Activated CD8-positive, alpha-beta T cell treated with anti-CD3 and anti-CD28 coated beads, Interleukin-2, amount 10 ng/mL, durations not matched to agents 7 days and 5 days (primary cell): ENCODE measurements at regions not wholly inside any gene's neighbourhood (a gene's known extent, or its start where the extent isn't known, plus 50 kb on each side); places are given as distances from the start of the nearest gene placed in this dataset.
"Not testable (repeated sequence)": the region's sequence is repeated elsewhere in the genome, so short reads cannot be mapped to it uniquely, and the experiment has no call there.

Experiments
- ATAC-seq: fragments of 150-1000 bp; cut with Tn5 transposase; one replicate; pipeline ENCODE4 v1.10.0; 2021; ENCODE audit warnings: moderate library complexity
- CTCF ChIA-PET: fragments of 350-600 bp; sonication (Branson Sonifier 250); formaldehyde crosslinking; loops from one replicate; lab custom pipeline; 2021; ENCODE audit warnings: antibody characterized with exemption; lab: Charles Lee
- POLR2A ChIA-PET: fragments of 350-600 bp; sonication (Branson Sonifier 250); formaldehyde crosslinking; loops from one replicate; lab custom pipeline; 2021; ENCODE audit warnings: antibody characterized with exemption; lab: Charles Lee
- DNase-seq: peaks from one replicate; pipeline ENCODE4 v3.0.0-alpha.2; 2020
- H3K27ac Mint-ChIP-seq: one replicate; pipeline ENCODE4 v1.8.0; 2021; ENCODE audit warnings: mild to moderate bottlenecking, mixed read lengths
- H3K27me3 Mint-ChIP-seq: one replicate; pipeline ENCODE4 v1.8.0; 2021; ENCODE audit warnings: low read depth, mixed read lengths
- H3K36me3 Mint-ChIP-seq: one replicate; pipeline ENCODE4 v1.8.0; 2021; ENCODE audit warnings: low read depth, mixed read lengths
- H3K4me1 Mint-ChIP-seq: one replicate; pipeline ENCODE4 v1.8.0; 2021; ENCODE audit warnings: low read depth, mixed read lengths
- H3K4me3 Mint-ChIP-seq: one replicate; pipeline ENCODE4 v1.8.0; 2021; ENCODE audit warnings: mild to moderate bottlenecking, mixed read lengths
- H3K9me3 Mint-ChIP-seq: one replicate; pipeline ENCODE4 v1.8.0; 2022; ENCODE audit warnings: mixed read lengths; ENCODE audit not compliant: insufficient read depth

DNA sequence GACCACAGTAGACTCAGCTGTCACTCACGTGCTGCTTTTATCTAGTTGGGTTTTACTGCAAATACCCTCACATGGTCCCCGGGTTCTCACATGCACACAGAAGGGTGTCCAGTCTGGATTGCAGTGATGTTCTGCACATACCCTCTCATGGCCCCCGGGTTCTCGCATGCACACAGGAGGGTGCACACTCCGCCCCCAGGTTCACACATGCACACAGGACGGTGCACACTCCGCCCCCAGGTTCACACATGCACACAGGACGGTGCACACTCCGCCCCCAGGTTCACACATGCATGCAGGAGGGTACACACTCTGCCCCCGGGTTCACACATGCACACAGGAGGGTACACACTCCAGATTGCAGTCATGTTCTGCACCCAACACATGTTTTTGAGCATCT is 224.3 kb downstream of the ERMARD start:
- no peak for ATAC-seq
- Mint-ChIP-seq H3K27me3 (peaks cover 1% of the 10 kb centered on the region), H3K36me3 (no peaks in the 10 kb centered on the region), H3K4me3 (no peak overlapping the region), H3K27ac (no peak overlapping the region), H3K9me3 (no peaks in the 10 kb centered on the region), H3K4me1 (no peaks in the 10 kb centered on the region)
- ChIA-PET POLR2A (no interaction called here), CTCF (no interaction called here)
- no peak for DNase-seq

DNA sequence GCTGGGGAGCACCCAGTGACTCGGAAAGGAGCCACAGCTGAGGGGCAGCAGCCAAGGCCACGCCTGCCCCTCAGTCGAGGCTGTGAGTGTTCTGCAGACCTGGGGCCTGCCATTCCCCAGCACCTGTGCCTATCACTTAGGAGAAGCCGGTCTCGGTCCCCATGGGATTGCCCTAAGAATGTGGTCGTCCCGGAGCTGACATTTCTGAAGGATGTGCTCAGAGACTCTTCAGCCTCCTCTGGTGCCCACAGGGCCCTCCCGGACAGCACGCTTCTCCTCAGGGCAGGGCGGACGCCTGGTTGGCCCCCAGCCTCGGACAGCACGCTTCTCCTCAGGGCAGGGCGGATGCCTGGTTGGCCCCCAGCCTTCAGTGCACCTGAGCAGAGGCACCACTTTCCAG is 223.9 kb downstream of the ERMARD start:
- POLR2A ChIA-PET = no interaction called here
- H3K36me3 Mint-ChIP-seq = no peaks in the 10 kb centered on the region
- peaks cover 1% of the 10 kb centered on the region for H3K27me3 Mint-ChIP-seq
- CTCF ChIA-PET = no interaction called here
- no peak overlapping the region for H3K4me3 Mint-ChIP-seq
- DNase-seq = no peak
- H3K27ac Mint-ChIP-seq = no peak overlapping the region
- ATAC-seq = no peak
- no peaks in the 10 kb centered on the region for H3K4me1 Mint-ChIP-seq
- H3K9me3 Mint-ChIP-seq = no peaks in the 10 kb centered on the region

DNA sequence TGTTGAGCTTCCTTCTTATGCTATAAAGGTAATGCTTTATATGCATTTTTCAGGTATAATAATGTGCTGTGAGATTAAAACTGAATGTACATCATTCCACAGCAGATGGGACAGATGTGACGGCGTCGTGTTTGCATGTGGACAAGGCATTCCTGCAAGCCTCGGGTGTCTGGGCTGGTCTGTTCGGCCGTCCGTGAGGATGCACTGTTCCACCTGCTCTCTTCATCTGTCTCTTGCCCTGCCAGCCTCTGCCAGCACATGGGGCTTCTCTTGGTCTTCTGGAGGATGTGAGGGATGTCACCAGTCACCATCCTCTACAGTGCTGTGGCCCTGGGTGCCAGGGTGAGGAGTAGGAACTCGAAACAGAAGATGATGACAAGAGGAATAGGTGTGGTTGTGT is 223.2 kb downstream of the ERMARD start:
- DNase-seq = no peak
- no peaks in the 10 kb centered on the region for H3K36me3 Mint-ChIP-seq
- H3K27ac Mint-ChIP-seq = no peak overlapping the region
- no peak overlapping the region for H3K4me3 Mint-ChIP-seq
- no peaks in the 10 kb centered on the region for H3K4me1 Mint-ChIP-seq
- CTCF ChIA-PET = no interaction called here
- POLR2A ChIA-PET = no interaction called here
- no peaks in the 10 kb centered on the region for H3K9me3 Mint-ChIP-seq
- peaks cover 1% of the 10 kb centered on the region for H3K27me3 Mint-ChIP-seq
- ATAC-seq = no peak

DNA sequence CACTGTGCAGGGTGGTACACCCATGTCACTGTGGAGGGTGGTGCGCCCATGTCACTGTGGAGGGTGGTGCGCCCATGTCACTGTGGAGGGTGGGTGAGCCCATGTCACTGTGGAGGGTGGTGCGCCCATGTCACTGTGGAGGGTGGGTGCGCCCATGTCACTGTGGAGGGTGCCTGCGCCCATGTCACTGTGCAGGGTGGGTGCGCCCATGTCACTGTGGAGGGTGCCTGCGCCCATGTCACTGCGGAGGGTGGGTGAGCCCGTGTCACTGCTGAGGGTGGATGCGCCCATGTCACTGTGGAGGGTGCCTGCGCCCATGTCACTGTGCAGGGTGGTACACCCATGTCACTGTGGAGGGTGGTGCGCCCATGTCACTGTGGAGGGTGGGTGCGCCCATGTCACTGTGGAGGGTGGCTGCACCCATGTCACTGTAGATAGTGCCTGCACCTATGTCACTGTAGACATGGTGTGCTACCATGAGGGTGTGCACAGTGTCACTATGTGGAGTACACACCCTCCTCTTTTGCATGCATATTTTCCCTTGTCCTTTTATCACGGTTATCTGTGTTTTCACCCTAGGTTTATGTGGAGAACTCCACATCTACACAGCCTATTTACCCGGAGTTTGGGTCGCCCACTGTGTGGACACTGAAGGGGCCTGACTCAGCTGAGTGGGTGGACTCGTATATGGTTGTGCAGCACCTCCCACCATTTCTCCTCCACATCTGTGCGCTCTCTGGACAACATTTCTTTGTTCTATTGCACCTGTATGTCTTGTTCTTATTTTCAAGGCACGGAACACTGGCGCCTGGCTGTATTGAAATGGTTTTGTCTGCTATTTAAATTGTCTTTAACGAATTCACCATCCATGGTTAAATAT is 222.4 kb downstream of the ERMARD start:
- H3K4me3 Mint-ChIP-seq, DNase-seq, POLR2A ChIA-PET, H3K9me3 Mint-ChIP-seq, H3K27me3 Mint-ChIP-seq, ATAC-seq, H3K27ac Mint-ChIP-seq, CTCF ChIA-PET, H3K36me3 Mint-ChIP-seq, H3K4me1 Mint-ChIP-seq: not testable (repeated sequence)

- ATAC-seq (no peak), DNase-seq (no peak)
- Mint-ChIP-seq H3K27ac (no peak overlapping the region), H3K27me3 (peaks cover 4% of the 10 kb centered on the region), H3K36me3 (no peaks in the 10 kb centered on the region), H3K9me3 (no peaks in the 10 kb centered on the region), H3K4me3 (no peak overlapping the region), H3K4me1 (no peaks in the 10 kb centered on the region)
- POLR2A ChIA-PET = no interaction called here
- CTCF ChIA-PET = no interaction called here
These were observed 221.3 kb downstream of the ERMARD start for GRCh38 chr6:169972736-169973135.

DNA sequence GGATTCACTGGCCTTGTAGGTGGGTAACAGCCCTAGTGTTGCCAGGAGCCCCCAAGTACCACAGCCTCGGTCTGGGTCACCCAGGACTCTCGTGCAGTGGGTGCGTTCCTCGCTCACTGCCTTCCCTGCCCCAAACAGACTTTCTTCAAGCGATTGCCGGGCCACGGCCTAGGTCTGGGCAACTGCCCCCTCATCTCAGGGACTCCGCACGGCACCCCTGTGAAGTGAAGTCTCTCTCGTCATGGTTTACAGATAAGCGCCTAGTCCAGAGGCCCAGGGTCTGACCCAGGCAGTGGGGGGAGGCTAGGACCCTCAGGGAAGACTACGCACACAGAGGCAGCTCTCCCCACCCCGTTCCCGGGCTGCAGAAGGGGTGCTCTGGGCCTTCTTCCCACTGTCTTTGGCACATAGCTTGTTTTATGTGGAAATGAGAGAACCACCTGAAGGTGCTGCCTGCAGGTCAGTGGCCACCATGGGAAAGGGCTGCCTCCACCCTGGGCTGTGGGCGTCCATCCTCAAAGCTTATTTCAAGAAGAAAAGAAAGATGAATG is 220.8 kb downstream of the ERMARD start:
- H3K9me3 Mint-ChIP-seq = no peaks in the 10 kb centered on the region
- no peaks in the 10 kb centered on the region for H3K36me3 Mint-ChIP-seq
- CTCF ChIA-PET = no interaction called here
- ATAC-seq (no peak), DNase-seq (no peak)
- no peak overlapping the region for H3K4me3 Mint-ChIP-seq
- H3K4me1 Mint-ChIP-seq = no peaks in the 10 kb centered on the region
- POLR2A ChIA-PET = no interaction called here
- peaks cover 4% of the 10 kb centered on the region for H3K27me3 Mint-ChIP-seq
- no peak overlapping the region for H3K27ac Mint-ChIP-seq

DNA sequence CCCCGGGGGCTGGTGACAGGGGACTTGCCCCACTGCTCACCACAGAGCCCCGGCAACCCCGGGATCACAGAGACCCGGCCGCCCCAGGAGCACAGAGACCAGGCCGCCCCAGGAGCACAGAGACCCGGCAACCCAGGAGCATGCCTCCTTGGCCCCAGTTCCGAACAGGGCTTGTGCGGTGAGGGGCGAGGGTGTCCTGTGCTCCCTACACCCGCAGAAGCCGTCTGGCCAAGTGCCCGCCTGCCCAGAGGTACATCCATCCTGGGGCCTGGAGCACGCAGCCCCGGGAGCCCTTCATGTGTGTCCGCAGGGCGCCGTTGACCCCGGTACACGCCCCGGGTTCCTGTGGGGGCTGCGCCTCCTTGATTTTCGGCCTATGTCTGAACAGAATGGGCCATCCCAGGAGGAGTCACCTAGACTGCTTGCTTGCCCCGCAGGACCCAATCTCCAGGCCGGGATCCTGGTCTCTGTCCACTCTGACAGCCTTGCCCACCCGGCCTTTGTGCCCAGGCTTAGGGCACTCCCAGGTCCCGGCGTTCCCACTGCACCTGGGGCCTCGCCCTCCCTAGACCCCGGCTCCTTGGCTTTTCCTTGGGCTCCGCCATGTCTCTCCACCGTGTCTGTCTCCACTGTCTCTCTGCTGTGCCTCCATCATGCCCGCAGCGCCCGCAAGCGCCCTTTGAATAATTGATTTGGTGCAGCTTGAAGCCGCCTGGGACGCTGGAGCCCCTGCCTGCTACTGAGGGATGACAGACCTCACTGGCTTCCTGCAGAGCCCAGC is 219.8 kb downstream of the ERMARD start:
- Mint-ChIP-seq H3K4me3 (no peak overlapping the region), H3K27me3 (peaks cover 3% of the 10 kb centered on the region), H3K9me3 (no peaks in the 10 kb centered on the region), H3K4me1 (no peaks in the 10 kb centered on the region), H3K36me3 (no peaks in the 10 kb centered on the region), H3K27ac (no peak overlapping the region)
- DNase-seq = no peak
- ATAC-seq = no peak
- ChIA-PET POLR2A (no interaction called here), CTCF (no interaction called here)

- H3K36me3 Mint-ChIP-seq = no peaks in the 10 kb centered on the region
- no peak overlapping the region for H3K4me3 Mint-ChIP-seq
- ATAC-seq (no peak), DNase-seq (no peak)
- H3K27ac Mint-ChIP-seq = no peak overlapping the region
- no peaks in the 10 kb centered on the region for H3K4me1 Mint-ChIP-seq
- ChIA-PET CTCF (no interaction called here), POLR2A (no interaction called here)
- peaks cover 3% of the 10 kb centered on the region for H3K27me3 Mint-ChIP-seq
- H3K9me3 Mint-ChIP-seq = no peaks in the 10 kb centered on the region
These were observed 219.0 kb downstream of the ERMARD start for GRCh38 chr6:169970306-169970988.

DNA sequence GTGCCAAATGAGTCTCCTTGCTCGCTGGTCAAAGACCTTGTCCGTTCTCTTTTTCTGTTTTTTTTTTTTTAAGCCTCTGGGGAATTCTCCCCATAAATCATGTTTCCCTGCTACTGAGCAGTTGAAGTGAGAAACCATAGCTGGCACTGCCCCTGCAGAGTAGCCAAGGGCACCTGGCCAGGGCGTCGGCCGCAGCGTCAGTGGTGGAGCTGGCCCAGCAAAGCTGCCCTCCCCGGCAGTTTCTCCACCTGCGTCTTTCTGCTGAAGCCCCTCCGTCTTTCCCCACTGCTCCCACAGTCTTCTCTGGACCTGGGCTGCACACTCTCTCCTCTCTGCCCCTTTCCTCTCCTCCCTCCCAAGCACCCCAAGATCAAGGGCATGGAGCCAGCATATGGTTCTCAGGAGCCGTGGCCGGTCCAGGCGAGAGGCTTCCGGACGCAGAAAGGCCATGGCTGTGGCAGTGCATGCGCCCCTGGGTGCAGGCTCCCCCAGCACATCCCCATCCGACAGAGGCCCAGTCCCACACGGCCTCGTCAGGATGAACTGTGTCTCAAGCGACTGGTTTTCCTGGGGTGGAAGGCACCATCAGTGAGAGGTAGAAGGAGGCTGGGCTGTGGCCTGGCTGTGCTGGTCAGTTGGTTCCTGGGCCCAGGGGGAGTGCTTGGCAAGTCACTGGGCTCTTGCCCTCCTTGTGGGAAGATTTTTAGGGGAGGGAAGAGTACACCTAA is 218.1 kb downstream of the ERMARD start:
- H3K4me3 Mint-ChIP-seq = no peak overlapping the region
- ATAC-seq = no peak
- no peaks in the 10 kb centered on the region for H3K36me3 Mint-ChIP-seq
- H3K27ac Mint-ChIP-seq = no peak overlapping the region
- CTCF ChIA-PET = no interaction called here
- no peaks in the 10 kb centered on the region for H3K9me3 Mint-ChIP-seq
- no peaks in the 10 kb centered on the region for H3K4me1 Mint-ChIP-seq
- DNase-seq = no peak
- peaks cover 3% of the 10 kb centered on the region for H3K27me3 Mint-ChIP-seq
- POLR2A ChIA-PET = no interaction called here

DNA sequence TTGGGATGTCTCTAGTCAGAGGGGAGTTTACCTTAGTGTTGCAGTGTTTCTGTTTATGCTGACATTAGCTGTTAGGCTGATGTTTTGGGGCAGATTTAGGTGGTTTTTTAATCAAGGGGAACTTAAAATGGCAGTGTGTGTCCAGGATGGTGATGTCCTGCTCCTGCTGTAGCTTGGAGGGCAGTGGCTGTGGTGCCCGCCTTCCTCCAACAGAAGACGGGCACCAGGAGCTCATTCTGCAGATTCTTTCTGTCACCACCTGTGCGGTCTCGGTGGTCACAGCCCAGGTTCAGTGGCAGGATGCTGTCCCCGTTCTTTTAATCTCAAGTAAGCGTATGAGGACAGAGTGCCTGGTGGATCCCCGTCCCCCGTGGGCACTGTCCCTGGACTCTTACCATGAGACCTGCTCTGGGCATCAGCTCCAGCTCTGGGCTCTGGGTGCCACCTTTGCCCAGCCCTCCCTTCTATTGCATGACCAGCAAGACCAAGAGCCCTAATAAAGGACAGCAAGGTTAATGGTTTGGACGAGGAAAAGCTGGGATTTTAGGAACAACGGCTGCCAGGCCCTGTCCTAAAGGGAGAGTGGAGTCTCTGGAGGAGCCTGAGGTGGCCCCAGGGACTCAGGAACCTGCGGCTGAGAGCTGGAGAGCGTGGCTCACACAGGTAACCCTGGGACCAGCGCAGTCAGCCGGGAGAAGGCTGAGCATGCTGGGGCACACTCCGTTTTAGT is 217.3 kb downstream of the ERMARD start:
- Mint-ChIP-seq H3K36me3 (no peaks in the 10 kb centered on the region), H3K9me3 (no peaks in the 10 kb centered on the region), H3K27me3 (peaks cover 3% of the 10 kb centered on the region), H3K27ac (no peak overlapping the region), H3K4me3 (no peak overlapping the region), H3K4me1 (no peaks in the 10 kb centered on the region)
- ATAC-seq = no peak
- ChIA-PET POLR2A (interaction anchor here (1.1 kb wide), 1 partner anchor 13 kb away, joined by 3 read pairs; no protein-coding TSS in a partner anchor), CTCF (interaction anchor here (1.2 kb wide), 1 partner anchor 137 kb away, joined by 4 read pairs; no protein-coding TSS in a partner anchor)
- DNase-seq = no peak

DNA sequence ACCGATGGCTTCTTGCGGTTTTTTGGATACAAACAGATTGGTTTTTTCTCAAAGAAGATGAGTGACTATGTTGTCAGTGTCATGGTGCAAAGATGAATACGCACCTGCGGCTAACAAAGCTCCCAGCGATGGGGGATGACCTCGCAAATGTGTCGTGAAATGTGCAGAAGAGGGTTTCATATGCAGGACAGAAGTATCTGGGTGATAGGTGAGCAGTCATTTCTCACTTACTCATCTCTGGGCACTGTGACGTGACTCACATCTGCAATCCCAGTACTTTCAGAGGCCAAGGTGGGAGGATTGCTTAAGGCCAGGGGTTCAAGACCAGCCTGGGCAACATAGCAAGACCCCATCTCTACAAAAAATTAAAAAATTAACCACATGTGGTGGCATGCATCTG is 216.3 kb downstream of the ERMARD start:
- Mint-ChIP-seq H3K4me1 (no peaks in the 10 kb centered on the region), H3K9me3 (no peaks in the 10 kb centered on the region), H3K27me3 (peaks cover 6% of the 10 kb centered on the region), H3K4me3 (no peak overlapping the region), H3K27ac (no peak overlapping the region), H3K36me3 (no peaks in the 10 kb centered on the region)
- CTCF ChIA-PET = interaction anchor here (1.2 kb wide), 1 partner anchor 136 kb away, joined by 4 read pairs; no protein-coding TSS in a partner anchor
- DNase-seq = peak; percentile 14
- POLR2A ChIA-PET = interaction anchor here (1.1 kb wide), 1 partner anchor 12 kb away, joined by 3 read pairs; no protein-coding TSS in a partner anchor
- no peak for ATAC-seq
